ENCODE measurements at regions not wholly inside any gene's neighbourhood (a gene's known extent, or its start where the extent isn't known, plus 50 kb on each side); places are given as distances from the start of the nearest gene placed in this dataset.

GRCh38 chr13:72437458-72437857 lies 290.0 kb downstream of the MZT1 start:
- no peak for TF ChIP-seq POLR2AphosphoS5 (IDR thresholded peaks at IDR 0.05; ENCODE audit: low read depth)
- no peak for TF ChIP-seq CTCF (IDR thresholded peaks at IDR 0.05; ENCODE audit: insufficient read depth, low read length)
- TF ChIP-seq REST (IDR thresholded peaks at IDR 0.05; ENCODE audit: insufficient replicate concordance, low read depth) = no peak
- TF ChIP-seq SPI1 (IDR thresholded peaks at IDR 0.05; ENCODE audit: borderline replicate concordance, low read depth) = peak; percentile 77
- DNase-seq (ENCODE audit: low read depth in 1 of 2, low spot score in 1 of 2) = no peak
- no peak overlapping the region for H3K4me3 ChIP-seq (replicated peaks; ENCODE audit: insufficient read depth, low read length)
- H3K27me3 ChIP-seq (ENCODE audit: insufficient read depth, poor library complexity, severe bottlenecking) = no peaks in the 10 kb centered on the region
- no peak overlapping the region for H3K27ac ChIP-seq (replicated peaks)

- TF ChIP-seq GABPA (IDR thresholded peaks at IDR 0.05; ENCODE audit: low read depth) (no peak), POLR2AphosphoS5 (IDR thresholded peaks at IDR 0.05; ENCODE audit: low read depth) (no peak), REST (IDR thresholded peaks at IDR 0.05; ENCODE audit: insufficient replicate concordance, low read depth) (no peak), CTCF (IDR thresholded peaks at IDR 0.05; ENCODE audit: insufficient read depth, low read length) (no peak), SPI1 (IDR thresholded peaks at IDR 0.05; ENCODE audit: borderline replicate concordance, low read depth) (no peak)
Measured at GRCh38 chr13:72435251-72435650, 292.2 kb downstream of the MZT1 start.

DNA sequence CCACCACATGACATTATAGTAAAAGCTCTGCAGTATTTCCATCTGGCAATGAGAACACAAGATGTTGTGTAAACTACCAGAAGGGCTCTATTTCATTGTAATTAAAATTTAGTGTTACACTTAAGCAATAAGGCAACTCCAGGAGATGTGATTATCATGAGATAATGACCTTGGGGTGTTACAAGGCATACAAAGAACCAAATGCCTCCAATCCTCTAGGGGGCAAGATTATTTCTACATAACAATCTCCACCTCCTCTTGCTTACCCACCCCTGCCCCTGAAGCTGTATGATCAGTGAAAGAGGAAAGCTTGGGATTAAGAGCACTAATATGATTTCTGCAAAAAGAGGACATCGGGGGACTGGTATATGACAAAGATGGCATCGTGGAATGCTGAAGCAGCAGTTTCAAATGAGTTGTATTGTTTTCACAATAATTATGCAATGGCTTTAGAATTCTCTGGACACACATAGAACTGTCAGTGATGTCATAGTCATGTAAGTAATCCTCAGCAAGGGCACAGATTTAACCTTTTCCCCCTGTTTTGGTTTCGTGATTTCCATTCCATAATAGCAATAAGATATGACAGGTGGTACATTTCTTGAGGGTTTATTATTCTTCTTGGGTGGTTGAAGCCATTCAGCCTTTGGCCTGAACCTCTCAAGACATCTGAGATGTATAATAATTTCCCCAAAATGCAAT lies 295.3 kb downstream of the MZT1 start:
- no peak for TF ChIP-seq REST (IDR thresholded peaks at IDR 0.05; ENCODE audit: insufficient replicate concordance, low read depth)
- Histone ChIP-seq H3K27me3 (ENCODE audit: insufficient read depth, poor library complexity, severe bottlenecking) (no peaks in the 10 kb centered on the region), H3K27ac (replicated peaks) (no peak overlapping the region), H3K4me3 (replicated peaks; ENCODE audit: insufficient read depth, low read length) (no peak overlapping the region)
- DNase-seq (ENCODE audit: low read depth in 1 of 2, low spot score in 1 of 2) = no peak

More at GRCh38 chr13:72435251-72435650, 292.2 kb downstream of the MZT1 start:
- no peak overlapping the region for H3K4me3 ChIP-seq (replicated peaks; ENCODE audit: insufficient read depth, low read length)
- no peak overlapping the region for H3K27ac ChIP-seq (replicated peaks)
- DNase-seq (ENCODE audit: low read depth in 1 of 2, low spot score in 1 of 2) = no peak
- H3K27me3 ChIP-seq (ENCODE audit: insufficient read depth, poor library complexity, severe bottlenecking) = no peaks in the 10 kb centered on the region
